Neural progenitor cell (in vitro differentiated cells): ENCODE measurements at regions not wholly inside any gene's neighbourhood (a gene's known extent, or its start where the extent isn't known, plus 50 kb on each side); places are given as distances from the start of the nearest gene placed in this dataset.
A peak's percentile ranks its signal among the peaks of the same experiment; 100 is the strongest.

ENCODE experiments used
- DNase-seq: peaks from one replicate; pipeline ENCODE4 v3.0.0-alpha.2; 2016; ENCODE audit warnings: low spot score
- H2AFZ ChIP-seq: fragments of 200-600 bp; sonication (generic); replicated peaks from 2 replicates; pipeline ENCODE4 v1.6.1; 2016; ENCODE audit warnings: antibody characterized with exemption
- H3F3A ChIP-seq: fragments of 200-600 bp; sonication (generic); 2 replicates; pipeline ENCODE4 v1.6.1; 2016; ENCODE audit warnings: antibody characterized with exemption, low read depth
- H3K27ac ChIP-seq: fragments of 200-600 bp; sonication (generic); 2 replicates; pipeline ENCODE4 v1.5.1; 2016; ENCODE audit warnings: mild to moderate bottlenecking
- H3K27me3 ChIP-seq: fragments of 200-600 bp; sonication (generic); 2 replicates; pipeline ENCODE4 v1.6.1; 2016; ENCODE audit warnings: mild to moderate bottlenecking, moderate library complexity
- H3K36me3 ChIP-seq: fragments of 200-600 bp; sonication (generic); 2 replicates; pipeline ENCODE4 v1.5.1; 2016
- H3K4me1 ChIP-seq: fragments of 200-600 bp; sonication (generic); 2 replicates; pipeline ENCODE4 v1.6.1; 2016; ENCODE audit warnings: mixed run types
- H3K4me2 ChIP-seq: fragments of 200-600 bp; sonication (generic); 2 replicates; pipeline ENCODE4 v1.6.1; 2016
- H3K4me3 ChIP-seq: fragments of 200-600 bp; sonication (generic); 2 replicates; pipeline ENCODE4 v1.5.1; 2016
- H3K79me2 ChIP-seq: fragments of 200-600 bp; sonication (generic); 2 replicates; pipeline ENCODE4 v1.6.1; 2016; ENCODE audit warnings: low read depth
- H3K9ac ChIP-seq: fragments of 200-600 bp; sonication (generic); 2 replicates; pipeline ENCODE4 v1.6.1; 2016
- H3K9me3 ChIP-seq: fragments of 200-600 bp; sonication (generic); 2 replicates; pipeline ENCODE4 v1.5.1; 2016; ENCODE audit warnings: low read depth
- H4K20me1 ChIP-seq: fragments of 200-600 bp; sonication (generic); 2 replicates; pipeline ENCODE4 v1.6.1; 2016; ENCODE audit warnings: low read depth
- H3K27ac Mint-ChIP-seq: 3 replicates; pipeline ENCODE4 v1.8.0; 2021; ENCODE audit warnings: mixed read lengths
- H3K27me3 Mint-ChIP-seq: 2 replicates; pipeline ENCODE4 v1.8.0; 2022; ENCODE audit warnings: low read depth, mild to moderate bottlenecking, inconsistent platforms, moderate library complexity, mixed read lengths; ENCODE audit not compliant: insufficient read depth
- H3K36me3 Mint-ChIP-seq: 3 replicates; pipeline ENCODE4 v1.8.0; 2021; ENCODE audit warnings: mixed read lengths
- H3K4me1 Mint-ChIP-seq: 3 replicates; pipeline ENCODE4 v1.8.0; 2021; ENCODE audit warnings: mixed read lengths
- H3K4me3 Mint-ChIP-seq: 3 replicates; pipeline ENCODE4 v1.8.0; 2021; ENCODE audit warnings: mild to moderate bottlenecking, moderate library complexity, mixed read lengths
- H3K9me3 Mint-ChIP-seq: 3 replicates; pipeline ENCODE4 v1.8.0; 2020; ENCODE audit warnings: mixed read lengths
- CTCF ChIP-seq: fragments of 200-600 bp; sonication (generic); IDR thresholded peaks from 2 replicates; pipeline ENCODE4 v1.5.1; 2017; ENCODE audit warnings: antibody characterized with exemption, mild to moderate bottlenecking
- EZH2 ChIP-seq: fragments of 200-600 bp; sonication (generic); IDR thresholded peaks from 2 replicates; pipeline ENCODE4 v1.6.1; 2017; ENCODE audit warnings: antibody characterized with exemption, mild to moderate bottlenecking, moderate library complexity
- EZH2phosphoT487 ChIP-seq: fragments of 200-600 bp; sonication (generic); IDR thresholded peaks from 2 replicates; pipeline ENCODE4 v1.6.1; 2017; ENCODE audit warnings: antibody characterized with exemption

GRCh38 chr1:164366014-164366413 lies 193.0 kb upstream of the PBX1 start:
- H3K27ac ChIP-seq, result no peak overlapping the region
- no peak for DNase-seq
- no peak overlapping the region for H3K4me3 Mint-ChIP-seq
- peaks cover 14% of the 10 kb centered on the region for H3K9me3 Mint-ChIP-seq
- H3K9me3 ChIP-seq, result no peaks in the 10 kb centered on the region
- H3K79me2 ChIP-seq, result no peaks in the 10 kb centered on the region
- H3F3A ChIP-seq, result no peaks in the 10 kb centered on the region
- no peaks in the 10 kb centered on the region for H3K36me3 Mint-ChIP-seq
- H3K4me1 ChIP-seq, result no peaks in the 10 kb centered on the region
- H3K4me2 ChIP-seq, result no peak overlapping the region
- H3K4me3 ChIP-seq, result no peak overlapping the region
- H3K27me3 ChIP-seq, result no peaks in the 10 kb centered on the region
- peaks cover 6% of the 10 kb centered on the region for H3K4me1 Mint-ChIP-seq
- H3K9ac ChIP-seq, result no peak overlapping the region
- no peak overlapping the region for H2AFZ ChIP-seq
- TF ChIP-seq CTCF (no peak), EZH2 (no peak), EZH2phosphoT487 (no peak)
- no peaks in the 10 kb centered on the region for H4K20me1 ChIP-seq
- H3K36me3 ChIP-seq, result no peaks in the 10 kb centered on the region
- H3K27ac Mint-ChIP-seq, result no peak overlapping the region
- peaks cover 4% of the 10 kb centered on the region for H3K27me3 Mint-ChIP-seq

- Histone ChIP-seq H3K4me3 (no peak overlapping the region), H3K9ac (no peak overlapping the region), H3K4me2 (no peak overlapping the region), H3K79me2 (no peaks in the 10 kb centered on the region), H3K9me3 (no peaks in the 10 kb centered on the region), H3K4me1 (peaks cover 16% of the 10 kb centered on the region), H3K27ac (no peak overlapping the region), H3K27me3 (no peaks in the 10 kb centered on the region), H3K36me3 (no peaks in the 10 kb centered on the region), H3F3A (no peaks in the 10 kb centered on the region), H2AFZ (no peak overlapping the region), H4K20me1 (no peaks in the 10 kb centered on the region)
- H3K9me3 Mint-ChIP-seq, result peaks cover 16% of the 10 kb centered on the region
- peaks cover 9% of the 10 kb centered on the region for H3K27me3 Mint-ChIP-seq
- peak overlapping the region; percentile 24 for H3K27ac Mint-ChIP-seq
- no peak overlapping the region for H3K4me3 Mint-ChIP-seq
- H3K36me3 Mint-ChIP-seq, result no peaks in the 10 kb centered on the region
- H3K4me1 Mint-ChIP-seq, result peaks cover 14% of the 10 kb centered on the region
- TF ChIP-seq EZH2, result no peak
- TF ChIP-seq EZH2phosphoT487, result no peak
- TF ChIP-seq CTCF, result no peak
- DNase-seq, result no peak
These were observed 189.2 kb upstream of the PBX1 start for GRCh38 chr1:164369698-164370365.

- Histone ChIP-seq H4K20me1 (no peaks in the 10 kb centered on the region), H3K27ac (no peak overlapping the region), H3F3A (no peaks in the 10 kb centered on the region), H2AFZ (no peak overlapping the region), H3K36me3 (no peaks in the 10 kb centered on the region), H3K4me2 (no peak overlapping the region), H3K4me1 (no peaks in the 10 kb centered on the region), H3K4me3 (no peak overlapping the region), H3K9ac (no peak overlapping the region), H3K9me3 (no peaks in the 10 kb centered on the region), H3K27me3 (no peaks in the 10 kb centered on the region), H3K79me2 (no peaks in the 10 kb centered on the region)
- no peak for TF ChIP-seq EZH2phosphoT487
- TF ChIP-seq EZH2, result no peak
- no peak for TF ChIP-seq CTCF
- H3K36me3 Mint-ChIP-seq, result no peaks in the 10 kb centered on the region
- H3K4me1 Mint-ChIP-seq, result no peaks in the 10 kb centered on the region
- DNase-seq, result no peak
- no peaks in the 10 kb centered on the region for H3K27me3 Mint-ChIP-seq
- H3K4me3 Mint-ChIP-seq, result no peak overlapping the region
- no peak overlapping the region for H3K27ac Mint-ChIP-seq
- no peaks in the 10 kb centered on the region for H3K9me3 Mint-ChIP-seq
These were observed 178.1 kb upstream of the PBX1 start for GRCh38 chr1:164380893-164381292.
